ENCODE measurements at regions not wholly inside any gene's neighbourhood (a gene's known extent, or its start where the extent isn't known, plus 50 kb on each side); places are given as distances from the start of the nearest gene placed in this dataset.
"Not testable (repeated sequence)": the region's sequence is repeated elsewhere in the genome, so short reads cannot be mapped to it uniquely, and the experiment has no call there.

DNA sequence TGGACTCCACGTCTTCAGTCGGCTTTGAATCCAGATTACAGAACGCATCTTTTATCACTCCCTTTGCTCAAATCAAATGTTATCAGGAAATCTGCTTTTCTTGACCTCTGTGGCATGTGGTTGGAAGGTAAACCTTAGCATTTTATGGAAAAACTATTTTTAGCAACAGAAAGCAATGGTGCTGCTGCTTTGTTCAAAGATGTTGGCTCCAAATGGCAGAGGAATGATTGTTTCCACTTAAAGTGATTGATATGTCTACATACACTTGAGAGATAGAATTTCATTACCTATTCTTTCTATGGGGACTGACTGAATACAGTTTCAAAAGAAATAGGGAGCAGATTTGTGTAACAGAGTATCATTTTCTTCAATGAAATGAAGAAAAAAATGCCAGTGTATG lies 761.2 kb downstream of the NOVA1 start:
- H3K4me1 Mint-ChIP-seq = no peaks in the 10 kb centered on the region
- Histone ChIP-seq H3K4me1 (ENCODE audit: control insufficient read depth in 1 of 2, extremely low read depth in 1 of 2, insufficient read depth in 2 of 2, low read length in 2 of 2) (no peaks in the 10 kb centered on the region), H3K36me3 (ENCODE audit: control insufficient read depth in 2 of 2, extremely low read depth in 1 of 2, insufficient read depth in 1 of 2, low read length in 1 of 2) (no peaks in the 10 kb centered on the region), H3K9me3 (no peaks in the 10 kb centered on the region), H3K4me3 (ENCODE audit: control insufficient read depth in 1 of 2, extremely low read depth in 1 of 2, low read length in 1 of 2) (no peak overlapping the region), H3K27me3 (replicated peaks in 1 of 2; ENCODE audit: control insufficient read depth in 2 of 2, extremely low read depth in 1 of 2, insufficient read depth in 2 of 2, low read length in 1 of 2) (no peaks in the 10 kb centered on the region), H3K27ac (ENCODE audit: low read length) (no peak overlapping the region)
- DNase-seq = no peak
- H3K36me3 Mint-ChIP-seq = no peaks in the 10 kb centered on the region
- no peak overlapping the region for H3K4me3 Mint-ChIP-seq
- peaks cover 9 to 27% (median 11%) of the 10 kb centered on the region in 3 donors for H3K9me3 Mint-ChIP-seq
- POLR2A ChIA-PET = no interaction called here
- CTCF ChIA-PET = no interaction called here
- no peak for ATAC-seq (replicated peaks in 1 of 4)
- WGBS (ENCODE audit: insufficient coverage) = no CpG with 5 or more reads among the region's 3 CpGs
- H3K27ac Mint-ChIP-seq = no peak overlapping the region
- no peaks in the 10 kb centered on the region for H3K27me3 Mint-ChIP-seq

DNA sequence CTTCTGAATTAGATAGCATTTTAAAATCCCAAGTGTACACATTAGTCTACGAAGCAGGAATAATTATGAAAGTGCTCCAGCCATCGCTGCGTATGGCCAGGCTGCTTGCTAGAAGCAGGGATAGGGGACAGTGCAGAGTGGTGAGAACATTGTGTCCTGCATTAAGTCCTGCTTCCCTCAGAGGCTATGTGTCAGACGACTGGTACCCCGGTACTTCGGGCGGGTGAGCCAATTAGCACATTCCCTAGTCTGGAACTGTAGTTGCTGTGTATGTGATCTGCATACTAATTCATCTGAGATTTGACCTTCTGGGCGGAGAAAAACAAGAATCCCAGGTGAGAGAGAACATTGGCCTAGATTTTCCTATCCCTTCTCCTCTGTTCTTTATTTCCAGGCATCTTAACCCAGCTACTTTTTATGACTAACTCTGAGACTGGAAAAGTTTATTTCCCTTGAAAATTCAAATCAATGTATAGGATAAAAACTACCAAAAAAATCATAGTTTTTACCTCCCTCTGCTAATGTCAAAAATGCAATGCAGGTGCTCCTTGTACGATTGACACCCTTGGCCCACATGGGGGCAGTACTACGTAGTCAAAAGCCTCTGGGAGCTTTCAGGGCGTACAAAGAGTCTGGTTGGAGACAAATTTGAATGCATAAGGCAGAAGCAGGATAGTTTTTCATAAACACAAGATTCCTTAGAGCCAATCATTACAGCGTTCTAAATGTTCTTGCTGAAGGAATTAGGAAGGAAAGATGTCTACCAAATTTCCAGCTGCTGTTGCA lies 764.3 kb downstream of the NOVA1 start:
- Mint-ChIP-seq H3K27ac (no peak overlapping the region), H3K36me3 (no peaks in the 10 kb centered on the region), H3K4me1 (no peaks in the 10 kb centered on the region), H3K4me3 (no peak overlapping the region), H3K27me3 (no peaks in the 10 kb centered on the region), H3K9me3 (peaks cover 9 to 24% (median 23%) of the 10 kb centered on the region in 3 donors)
- Histone ChIP-seq H3K36me3 (ENCODE audit: control insufficient read depth in 2 of 2, extremely low read depth in 1 of 2, insufficient read depth in 1 of 2, low read length in 1 of 2) (no peaks in the 10 kb centered on the region), H3K27me3 (replicated peaks in 1 of 2; ENCODE audit: control insufficient read depth in 2 of 2, extremely low read depth in 1 of 2, insufficient read depth in 2 of 2, low read length in 1 of 2) (no peaks in the 10 kb centered on the region), H3K4me3 (ENCODE audit: control insufficient read depth in 1 of 2, extremely low read depth in 1 of 2, low read length in 1 of 2) (no peak overlapping the region), H3K27ac (ENCODE audit: low read length) (no peak overlapping the region), H3K4me1 (ENCODE audit: control insufficient read depth in 1 of 2, extremely low read depth in 1 of 2, insufficient read depth in 2 of 2, low read length in 2 of 2) (no peaks in the 10 kb centered on the region), H3K9me3 (no peaks in the 10 kb centered on the region)
- WGBS (ENCODE audit: insufficient coverage) = 88% methylated on average over 6 of the region's 12 CpGs
- no peak for DNase-seq
- POLR2A ChIA-PET = no interaction called here
- CTCF ChIA-PET = no interaction called here
- no peak for ATAC-seq (replicated peaks in 1 of 4)

DNA sequence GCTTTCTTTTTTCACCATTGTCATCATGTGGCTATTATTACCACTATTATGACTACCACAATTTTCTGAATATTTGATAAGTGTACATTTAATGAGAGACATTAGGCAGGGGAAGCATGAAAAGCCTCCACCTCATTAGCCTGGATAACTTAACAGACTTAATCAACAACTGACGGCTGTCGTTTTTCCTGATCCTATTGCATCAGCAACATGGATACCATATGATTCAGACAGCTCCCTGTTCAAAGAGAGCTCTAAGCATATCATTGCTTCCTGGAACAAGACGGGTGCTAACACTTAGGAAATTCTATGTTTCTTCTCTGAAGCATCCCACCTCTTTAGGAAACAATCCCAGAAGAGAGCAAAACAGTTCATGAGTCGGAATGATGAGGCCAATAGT lies 765.2 kb downstream of the NOVA1 start:
- Histone ChIP-seq H3K27ac (ENCODE audit: low read length) (no peak overlapping the region), H3K36me3 (ENCODE audit: control insufficient read depth in 2 of 2, extremely low read depth in 1 of 2, insufficient read depth in 1 of 2, low read length in 1 of 2) (no peaks in the 10 kb centered on the region), H3K4me3 (ENCODE audit: control insufficient read depth in 1 of 2, extremely low read depth in 1 of 2, low read length in 1 of 2) (no peak overlapping the region), H3K9me3 (no peaks in the 10 kb centered on the region), H3K27me3 (replicated peaks in 1 of 2; ENCODE audit: control insufficient read depth in 2 of 2, extremely low read depth in 1 of 2, insufficient read depth in 2 of 2, low read length in 1 of 2) (no peaks in the 10 kb centered on the region), H3K4me1 (ENCODE audit: control insufficient read depth in 1 of 2, extremely low read depth in 1 of 2, insufficient read depth in 2 of 2, low read length in 2 of 2) (no peaks in the 10 kb centered on the region)
- 100% methylated on average over 2 of the region's 4 CpGs for WGBS (ENCODE audit: insufficient coverage)
- Mint-ChIP-seq H3K27ac (no peak overlapping the region), H3K27me3 (no peaks in the 10 kb centered on the region), H3K4me1 (no peaks in the 10 kb centered on the region), H3K9me3 (peaks cover 9 to 25% (median 23%) of the 10 kb centered on the region in 3 donors), H3K36me3 (no peaks in the 10 kb centered on the region), H3K4me3 (no peak overlapping the region)
- POLR2A ChIA-PET = no interaction called here
- CTCF ChIA-PET = no interaction called here
- ATAC-seq (replicated peaks in 1 of 4) = no peak
- no peak for DNase-seq

DNA sequence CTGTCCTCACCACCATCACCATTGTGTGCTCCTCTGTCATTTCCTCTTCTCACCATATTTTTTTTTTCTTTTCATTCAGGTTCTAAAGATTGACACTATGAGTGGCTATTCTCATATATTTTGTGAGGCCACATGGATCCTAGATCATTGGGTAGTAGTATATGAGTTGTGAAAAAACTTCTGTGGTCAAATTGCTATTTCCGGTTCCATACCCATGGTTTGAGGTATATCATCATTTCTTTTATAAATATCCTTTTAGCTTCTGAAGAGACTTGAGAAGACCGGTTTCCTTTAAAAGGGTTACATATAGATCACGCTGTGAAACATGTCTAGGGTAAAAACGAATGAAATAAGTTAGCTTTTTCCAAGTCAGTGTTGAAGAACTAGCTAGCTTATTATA lies 769.3 kb downstream of the NOVA1 start:
- no peak for ATAC-seq (replicated peaks in 1 of 4)
- Histone ChIP-seq H3K9me3 (no peaks in the 10 kb centered on the region), H3K4me3 (ENCODE audit: control insufficient read depth in 1 of 2, extremely low read depth in 1 of 2, low read length in 1 of 2) (no peak overlapping the region), H3K27me3 (replicated peaks in 1 of 2; ENCODE audit: control insufficient read depth in 2 of 2, extremely low read depth in 1 of 2, insufficient read depth in 2 of 2, low read length in 1 of 2) (no peaks in the 10 kb centered on the region), H3K36me3 (ENCODE audit: control insufficient read depth in 2 of 2, extremely low read depth in 1 of 2, insufficient read depth in 1 of 2, low read length in 1 of 2) (no peaks in the 10 kb centered on the region), H3K4me1 (ENCODE audit: control insufficient read depth in 1 of 2, extremely low read depth in 1 of 2, insufficient read depth in 2 of 2, low read length in 2 of 2) (no peaks in the 10 kb centered on the region), H3K27ac (ENCODE audit: low read length) (no peak overlapping the region)
- Mint-ChIP-seq H3K27ac (no peak overlapping the region), H3K4me1 (no peaks in the 10 kb centered on the region), H3K9me3 (peaks cover 6 to 22% (median 16%) of the 10 kb centered on the region in 3 donors), H3K27me3 (no peaks in the 10 kb centered on the region), H3K4me3 (no peak overlapping the region), H3K36me3 (no peaks in the 10 kb centered on the region)
- 95% methylated on average over 3 of the region's 4 CpGs for WGBS (ENCODE audit: insufficient coverage)
- POLR2A ChIA-PET = no interaction called here
- DNase-seq = no peak
- CTCF ChIA-PET = no interaction called here

DNA sequence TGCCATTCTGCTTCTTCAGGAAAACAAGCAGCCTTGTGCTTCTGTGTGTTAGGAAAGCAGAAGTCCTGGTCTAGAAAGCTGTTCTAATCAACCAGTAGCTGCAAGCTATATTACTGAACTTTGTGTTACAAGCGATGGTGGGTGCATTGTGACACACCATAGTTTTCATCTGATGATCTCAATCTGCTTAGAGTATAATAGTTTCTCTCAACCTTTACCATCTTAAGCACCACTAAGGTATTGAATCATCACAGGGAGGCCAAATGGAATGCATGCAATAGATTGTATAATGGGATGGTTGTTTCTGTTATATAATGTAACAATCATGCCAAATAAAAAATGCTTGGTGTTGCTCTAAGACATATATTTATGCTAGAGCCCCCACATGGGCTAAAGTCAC lies 771.7 kb downstream of the NOVA1 start:
- ATAC-seq (replicated peaks in 1 of 4) (no peak), DNase-seq (no peak)
- Mint-ChIP-seq H3K36me3 (no peaks in the 10 kb centered on the region), H3K4me3 (no peak overlapping the region), H3K4me1 (no peaks in the 10 kb centered on the region), H3K27me3 (no peaks in the 10 kb centered on the region), H3K27ac (no peak overlapping the region), H3K9me3 (peaks cover 5 to 22% (median 13%) of the 10 kb centered on the region in 3 donors)
- H3K4me3 ChIP-seq (ENCODE audit: control insufficient read depth in 1 of 2, extremely low read depth in 1 of 2, low read length in 1 of 2) = no peak overlapping the region
- no peaks in the 10 kb centered on the region for H3K36me3 ChIP-seq (ENCODE audit: control insufficient read depth in 2 of 2, extremely low read depth in 1 of 2, insufficient read depth in 1 of 2, low read length in 1 of 2)
- H3K27ac ChIP-seq (ENCODE audit: low read length) = no peak overlapping the region
- no peaks in the 10 kb centered on the region for H3K4me1 ChIP-seq (ENCODE audit: control insufficient read depth in 1 of 2, extremely low read depth in 1 of 2, insufficient read depth in 2 of 2, low read length in 2 of 2)
- H3K27me3 ChIP-seq (replicated peaks in 1 of 2; ENCODE audit: control insufficient read depth in 2 of 2, extremely low read depth in 1 of 2, insufficient read depth in 2 of 2, low read length in 1 of 2) = no peaks in the 10 kb centered on the region
- ChIA-PET CTCF (no interaction called here), POLR2A (interaction anchor here in 1 of 2 donors (0.6 kb wide), 1 partner anchor 10 kb away, joined by 3 read pairs; no protein-coding TSS in a partner anchor)
- no peaks in the 10 kb centered on the region for H3K9me3 ChIP-seq
- 40% methylated on average over 1 of the region's 1 CpG for WGBS (ENCODE audit: insufficient coverage)

DNA sequence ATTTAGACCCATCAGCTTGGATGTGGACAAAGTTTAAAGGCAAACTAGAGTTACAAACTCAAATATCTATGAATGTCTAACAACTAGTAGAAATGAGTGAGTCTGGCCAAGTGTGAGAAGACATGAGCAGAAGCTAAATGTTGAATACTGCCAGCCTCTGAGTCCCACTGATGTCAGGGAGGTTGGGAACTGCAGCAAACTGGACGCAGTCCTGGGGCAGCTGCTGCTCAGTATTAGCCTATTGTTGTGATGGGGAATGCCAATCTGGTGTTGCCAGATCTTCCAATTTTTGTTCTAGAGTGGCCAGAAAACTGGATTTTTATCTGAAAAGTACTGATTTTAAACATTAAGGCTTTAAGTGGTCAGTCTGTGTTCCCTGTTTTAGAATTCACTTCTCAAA lies 770.4 kb upstream of the STXBP6 start:
- no peak overlapping the region for H3K4me3 ChIP-seq (ENCODE audit: control insufficient read depth in 1 of 2, extremely low read depth in 1 of 2, low read length in 1 of 2)
- no peaks in the 10 kb centered on the region for H3K27me3 Mint-ChIP-seq
- no peaks in the 10 kb centered on the region for H3K9me3 ChIP-seq
- no peaks in the 10 kb centered on the region for H3K4me1 ChIP-seq (ENCODE audit: control insufficient read depth in 1 of 2, extremely low read depth in 1 of 2, insufficient read depth in 2 of 2, low read length in 2 of 2)
- 57% methylated on average over 1 of the region's 1 CpG for WGBS (ENCODE audit: insufficient coverage)
- peaks cover 19 to 23% (median 21%) of the 10 kb centered on the region in 3 donors for H3K9me3 Mint-ChIP-seq
- no peak overlapping the region for H3K27ac Mint-ChIP-seq
- no peaks in the 10 kb centered on the region for H3K4me1 Mint-ChIP-seq
- CTCF ChIA-PET = no interaction called here
- no peaks in the 10 kb centered on the region for H3K27me3 ChIP-seq (replicated peaks in 1 of 2; ENCODE audit: control insufficient read depth in 2 of 2, extremely low read depth in 1 of 2, insufficient read depth in 2 of 2, low read length in 1 of 2)
- H3K36me3 Mint-ChIP-seq = no peaks in the 10 kb centered on the region
- no peak overlapping the region for H3K27ac ChIP-seq (ENCODE audit: low read length)
- DNase-seq (no peak), ATAC-seq (replicated peaks in 1 of 4) (no peak)
- no peaks in the 10 kb centered on the region for H3K36me3 ChIP-seq (ENCODE audit: control insufficient read depth in 2 of 2, extremely low read depth in 1 of 2, insufficient read depth in 1 of 2, low read length in 1 of 2)
- POLR2A ChIA-PET = no interaction called here
- no peak overlapping the region for H3K4me3 Mint-ChIP-seq

DNA sequence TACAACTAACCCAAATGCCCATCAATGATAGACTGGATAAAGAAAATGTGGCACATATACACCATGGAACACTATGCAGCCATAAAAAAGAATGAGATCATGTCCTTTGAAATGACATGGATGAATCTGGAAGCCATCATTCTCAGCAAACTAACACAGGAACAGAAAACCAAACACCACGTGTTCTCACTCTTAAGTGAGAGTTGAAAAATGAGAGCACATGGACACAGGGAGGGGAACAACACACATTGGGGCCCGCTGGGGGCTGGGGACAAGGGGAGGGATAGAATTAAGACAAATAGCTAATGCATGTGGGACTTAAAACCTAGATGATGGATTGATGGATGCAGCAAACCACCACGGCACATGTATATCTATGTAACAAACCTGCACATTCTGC lies 764.7 kb upstream of the STXBP6 start:
- H3K27me3 Mint-ChIP-seq; ATAC-seq (replicated peaks in 1 of 4); H3K36me3 ChIP-seq (ENCODE audit: control insufficient read depth in 2 of 2, extremely low read depth in 1 of 2, insufficient read depth in 1 of 2, low read length in 1 of 2); H3K4me1 ChIP-seq (ENCODE audit: control insufficient read depth in 1 of 2, extremely low read depth in 1 of 2, insufficient read depth in 2 of 2, low read length in 2 of 2); H3K4me3 Mint-ChIP-seq; H3K36me3 Mint-ChIP-seq; H3K4me3 ChIP-seq (ENCODE audit: control insufficient read depth in 1 of 2, extremely low read depth in 1 of 2, low read length in 1 of 2); H3K9me3 ChIP-seq; H3K4me1 Mint-ChIP-seq; H3K27me3 ChIP-seq (replicated peaks in 1 of 2; ENCODE audit: control insufficient read depth in 2 of 2, extremely low read depth in 1 of 2, insufficient read depth in 2 of 2, low read length in 1 of 2); DNase-seq; H3K27ac ChIP-seq (ENCODE audit: low read length); H3K27ac Mint-ChIP-seq; POLR2A ChIA-PET: not testable (repeated sequence)
- WGBS (ENCODE audit: insufficient coverage) = no CpG with 5 or more reads among the region's 3 CpGs
- CTCF ChIA-PET = interaction anchor here in 1 of 2 donors (0.5 kb wide), 1 partner anchor 92 kb away, joined by 4 read pairs; no protein-coding TSS in a partner anchor
- H3K9me3 Mint-ChIP-seq = peaks cover 15 to 25% (median 16%) of the 10 kb centered on the region in 3 donors
